SH-SY5Y (cell line): ENCODE measurements at regions not wholly inside any gene's neighbourhood (a gene's known extent, or its start where the extent isn't known, plus 50 kb on each side); places are given as distances from the start of the nearest gene placed in this dataset.

Source experiments
- GATA2 ChIP-seq: IDR thresholded peaks from 2 replicates; pipeline ENCODE4 v1.6.1; 2011; ENCODE audit warnings: mild to moderate bottlenecking, low read depth, low read length
- GATA3 ChIP-seq: IDR thresholded peaks from 2 replicates; pipeline ENCODE4 v1.6.1; 2011; ENCODE audit warnings: low read depth, mild to moderate bottlenecking, low read length, moderate library complexity

DNA sequence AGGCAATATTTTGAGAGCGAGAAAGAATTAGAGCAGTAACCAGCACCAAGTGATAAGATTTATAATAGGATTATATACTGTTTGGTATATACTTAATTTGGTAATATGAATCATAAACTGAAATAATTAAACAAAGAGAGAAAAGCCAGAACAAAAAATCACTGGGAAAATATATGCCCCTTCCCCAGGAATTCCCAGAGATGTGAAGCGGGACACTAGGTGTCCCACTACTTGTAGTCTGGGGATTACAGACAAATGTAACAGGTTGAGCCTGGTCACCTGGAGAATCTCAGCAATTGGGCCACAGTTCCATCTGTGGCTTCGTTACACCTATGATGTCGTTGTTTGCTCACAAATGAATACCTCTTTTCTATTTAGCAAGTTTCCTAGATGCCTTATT is 256.1 kb upstream of the CHAC2 start:
- TF ChIP-seq GATA2 (no peak), GATA3 (no peak)
